ENCODE measurements at regions not wholly inside any gene's neighbourhood (a gene's known extent, or its start where the extent isn't known, plus 50 kb on each side); places are given as distances from the start of the nearest gene placed in this dataset.

DNA sequence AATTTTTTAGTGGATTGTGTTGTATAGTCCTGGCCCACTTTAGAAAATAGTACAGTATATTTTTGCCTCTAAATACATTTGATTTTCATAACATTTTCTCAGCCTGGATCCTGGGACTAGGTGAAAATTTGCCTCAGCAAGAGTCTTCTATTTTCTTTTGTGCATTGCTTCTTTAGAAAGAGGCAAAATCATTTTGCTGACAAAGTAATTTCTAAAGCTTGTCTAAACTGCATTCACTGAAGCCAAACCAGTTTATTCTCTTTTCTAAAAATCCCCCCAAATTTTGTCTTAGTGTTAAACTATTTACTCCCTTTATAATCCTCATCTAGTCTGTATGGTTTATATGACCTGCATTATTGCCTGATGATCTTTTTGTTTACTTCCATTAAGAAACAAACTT lies 326.3 kb downstream of the C4orf33 start:
- DNase-seq: no peak

DNA sequence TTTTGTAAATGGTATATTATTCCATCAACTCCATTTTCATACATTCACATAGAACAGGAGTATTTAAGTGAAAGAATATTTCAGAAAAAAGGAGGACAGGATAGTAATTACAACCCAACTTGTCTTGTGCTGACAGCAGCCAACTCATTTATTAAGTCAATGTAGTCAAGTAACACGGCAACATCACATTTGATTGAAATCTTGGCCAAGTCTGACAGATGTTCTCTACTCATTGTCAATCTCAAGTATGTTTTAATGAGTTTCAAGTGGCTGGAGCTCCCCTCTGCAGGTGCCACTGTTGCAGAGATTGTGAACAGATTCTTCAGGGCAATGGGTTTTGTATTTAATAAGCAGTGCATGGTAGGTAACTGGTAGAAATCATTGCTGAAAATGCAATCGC lies 332.5 kb downstream of the C4orf33 start:
- DNase-seq: no peak

- no peak for DNase-seq
Observed at GRCh38 chr4:129429581-129430320, 333.8 kb downstream of the C4orf33 start.

DNA sequence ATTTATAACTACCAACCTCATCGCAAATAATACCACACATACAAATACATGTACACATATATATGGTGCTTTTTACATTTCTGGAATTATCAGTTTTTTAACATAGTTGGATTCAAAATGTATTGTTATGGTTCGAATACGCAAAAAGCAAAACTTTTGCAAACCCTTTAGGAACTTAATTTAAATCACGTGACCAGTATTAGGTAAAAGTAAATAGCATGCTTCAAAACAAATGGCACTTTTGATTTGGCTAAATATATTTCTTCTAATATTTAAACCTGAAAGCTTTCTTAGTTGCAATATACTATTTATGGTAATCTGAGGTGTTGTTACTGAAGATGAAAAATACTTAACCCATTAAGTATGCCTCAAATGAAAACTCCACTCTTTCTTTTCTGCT lies 341.4 kb downstream of the C4orf33 start:
- no peak for DNase-seq

DNA sequence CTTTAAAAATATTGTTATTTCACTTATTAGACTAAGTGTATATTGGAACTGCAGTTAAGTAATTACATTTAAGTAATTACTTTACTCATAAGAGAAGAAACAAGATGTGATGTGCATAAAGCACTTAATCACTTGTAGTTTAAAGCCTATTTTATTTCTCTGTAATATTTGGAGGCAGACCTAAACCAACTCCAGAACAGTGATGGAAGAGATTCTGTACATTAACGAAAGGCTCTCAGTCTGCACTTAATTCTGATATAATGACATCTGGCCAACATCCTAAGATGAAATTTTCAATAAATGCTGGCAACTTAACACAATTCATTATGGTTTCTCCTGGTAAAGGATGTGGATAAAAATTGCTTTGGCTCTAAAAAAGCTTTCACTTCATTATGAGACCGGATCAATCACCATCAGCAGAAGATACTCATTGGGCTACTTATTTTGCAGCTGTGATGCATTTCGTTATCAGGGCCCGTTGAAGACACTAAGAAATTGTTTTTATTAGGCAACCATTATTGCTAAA lies 342.6 kb downstream of the C4orf33 start:
- DNase-seq: no peak

DNA sequence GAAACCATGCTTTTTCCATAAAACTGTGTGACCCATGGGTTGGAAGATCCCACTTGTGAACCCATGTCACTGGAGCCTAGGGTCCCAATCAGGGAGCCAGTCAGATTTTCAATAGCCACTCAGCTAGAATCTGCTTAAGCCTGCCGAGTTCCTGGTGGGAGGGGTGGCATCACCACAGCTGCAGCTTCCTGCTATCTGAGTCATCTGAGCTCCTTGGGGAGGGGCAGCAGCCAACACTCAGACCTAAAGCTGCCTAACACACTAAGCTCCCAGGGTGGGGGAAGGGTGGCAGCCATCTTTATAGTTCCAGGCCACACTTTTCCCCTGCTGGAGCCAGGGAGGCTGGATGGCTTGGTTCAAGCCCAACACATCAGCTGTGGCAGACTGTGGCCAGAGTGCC lies 350.1 kb downstream of the C4orf33 start:
- DNase-seq: no peak

- no peak for DNase-seq
Observed at GRCh38 chr4:129453524-129454200, 357.7 kb downstream of the C4orf33 start.

DNA sequence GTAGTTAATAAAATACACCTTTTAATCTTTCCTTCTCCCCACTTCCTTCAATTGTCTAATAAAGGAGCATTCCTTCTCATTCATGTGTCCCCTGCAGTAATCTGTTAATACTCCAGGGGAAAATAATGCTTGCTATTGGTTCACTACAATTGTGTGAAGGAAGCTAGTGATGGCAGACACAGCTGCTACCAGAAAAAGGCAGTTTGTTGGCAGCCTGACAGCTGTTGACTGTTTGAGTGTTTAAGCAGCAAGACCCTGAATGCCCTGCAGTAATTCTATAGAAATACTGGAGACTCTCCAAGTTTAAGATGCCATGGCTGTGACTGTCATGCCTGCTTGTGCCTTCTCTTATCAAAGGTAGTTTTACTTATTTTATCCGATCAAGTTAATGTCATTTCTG lies 359.5 kb downstream of the C4orf33 start:
- peak; percentile 17 to 72 for DNase-seq

DNA sequence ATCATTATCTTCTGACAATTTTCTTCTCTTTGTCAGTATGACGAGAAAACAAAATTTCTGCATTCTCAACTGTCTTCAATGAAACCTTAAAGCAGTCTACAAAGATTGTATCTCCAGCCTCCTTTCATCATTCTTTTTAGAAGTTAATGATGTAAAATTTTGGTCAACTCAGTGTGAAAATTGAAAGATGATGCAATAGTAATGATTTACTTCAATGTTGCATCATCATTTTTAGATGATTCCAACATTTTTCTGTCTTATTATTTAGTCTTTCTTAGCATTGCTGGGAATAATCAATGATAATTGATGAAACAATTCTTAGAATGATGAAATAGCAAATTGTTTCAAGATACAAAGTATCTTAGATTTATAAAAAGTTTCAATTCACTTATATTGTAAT lies 372.7 kb downstream of the C4orf33 start:
- no peak for DNase-seq

DNA sequence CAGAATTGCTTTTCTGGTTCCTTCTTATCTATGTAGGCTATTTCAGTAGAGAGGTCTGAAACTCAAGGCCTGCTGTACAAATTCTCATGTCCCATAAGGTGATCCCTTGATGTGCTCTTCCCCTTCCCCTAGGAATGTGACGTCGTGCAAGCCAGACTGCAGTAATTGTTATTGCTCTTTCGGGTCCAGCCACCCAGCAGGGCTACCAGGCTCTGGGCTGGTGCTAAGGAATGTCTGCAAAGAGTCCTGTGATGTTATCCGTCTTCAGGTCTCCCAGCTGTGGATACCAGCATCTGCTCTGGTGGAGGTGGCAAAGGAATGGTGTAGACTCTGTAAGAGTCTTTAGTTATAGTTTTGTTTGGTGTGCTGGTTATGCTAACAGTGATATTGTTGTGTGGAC lies 378.7 kb downstream of the C4orf33 start:
- no peak for DNase-seq

- no peak for DNase-seq
Observed at GRCh38 chr4:129481107-129481506, 385.2 kb downstream of the C4orf33 start.

DNA sequence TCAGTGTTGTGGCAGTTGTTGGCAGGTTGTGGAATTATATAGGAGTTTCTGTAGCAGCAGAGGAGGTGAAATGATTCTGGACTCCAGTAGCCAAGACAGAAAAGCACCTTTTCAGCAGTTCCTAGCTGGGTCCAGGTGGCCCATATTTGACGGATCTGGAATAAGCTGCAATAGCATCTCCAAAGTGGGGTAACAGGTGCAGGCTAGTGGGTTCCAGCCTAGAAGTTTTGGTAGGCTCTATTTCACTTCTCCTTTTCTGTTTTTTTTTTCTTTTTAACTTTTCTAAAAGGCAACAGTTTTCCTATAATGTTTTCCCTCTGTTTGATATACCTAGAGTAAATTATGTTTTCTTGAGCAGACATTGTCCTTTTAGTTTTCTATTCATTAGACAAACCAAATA lies 392.5 kb downstream of the C4orf33 start:
- DNase-seq: no peak

DNA sequence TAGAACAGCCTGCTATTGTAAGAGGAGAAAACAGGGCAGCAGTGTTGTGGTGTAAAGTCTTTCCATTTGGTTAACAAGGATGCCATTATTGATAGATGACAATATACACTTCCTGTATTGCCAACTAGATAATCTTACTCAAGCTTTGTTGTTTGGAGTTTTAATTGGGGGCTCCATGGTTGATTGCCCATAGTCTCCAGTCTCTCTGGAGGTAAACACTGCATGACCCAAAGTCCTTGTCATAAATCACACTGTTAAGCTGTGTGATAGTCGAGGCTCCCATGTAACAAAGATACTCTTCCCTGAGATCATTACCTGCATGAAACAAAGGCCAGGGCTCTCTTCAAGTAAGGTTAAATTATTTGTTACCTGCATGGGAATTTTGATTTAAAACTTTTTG lies 394.6 kb downstream of the C4orf33 start:
- DNase-seq: no peak

GRCh38 chr4:129498626-129499025 lies 402.7 kb downstream of the C4orf33 start:
- no peak for DNase-seq

DNA sequence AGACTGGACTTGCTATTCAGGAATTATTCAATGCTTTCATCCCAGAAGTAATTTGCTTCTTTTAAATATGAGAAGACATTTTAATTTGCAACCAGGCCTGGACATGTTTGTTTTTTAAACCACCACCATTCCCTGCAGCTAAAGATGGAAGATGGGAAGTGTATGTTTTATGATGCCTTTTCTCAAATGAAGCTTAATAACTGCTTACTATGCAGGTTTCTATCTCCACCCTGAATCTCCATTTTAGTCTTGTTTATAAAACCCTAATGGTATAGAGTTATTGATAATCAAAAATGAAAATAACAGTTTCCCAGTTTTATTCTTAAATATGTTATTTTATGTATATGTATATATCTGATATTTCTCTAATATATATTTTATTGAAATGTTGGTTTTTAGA lies 418.9 kb downstream of the C4orf33 start:
- DNase-seq: no peak

- no peak for DNase-seq
Observed at GRCh38 chr4:129515356-129515755, 419.4 kb downstream of the C4orf33 start.

GRCh38 chr4:129526812-129527211 lies 430.9 kb downstream of the C4orf33 start:
- no peak for DNase-seq

GRCh38 chr4:129531253-129531652 lies 435.3 kb downstream of the C4orf33 start:
- DNase-seq: no peak

GRCh38 chr4:129532573-129532972 lies 436.6 kb downstream of the C4orf33 start:
- no peak for DNase-seq

DNA sequence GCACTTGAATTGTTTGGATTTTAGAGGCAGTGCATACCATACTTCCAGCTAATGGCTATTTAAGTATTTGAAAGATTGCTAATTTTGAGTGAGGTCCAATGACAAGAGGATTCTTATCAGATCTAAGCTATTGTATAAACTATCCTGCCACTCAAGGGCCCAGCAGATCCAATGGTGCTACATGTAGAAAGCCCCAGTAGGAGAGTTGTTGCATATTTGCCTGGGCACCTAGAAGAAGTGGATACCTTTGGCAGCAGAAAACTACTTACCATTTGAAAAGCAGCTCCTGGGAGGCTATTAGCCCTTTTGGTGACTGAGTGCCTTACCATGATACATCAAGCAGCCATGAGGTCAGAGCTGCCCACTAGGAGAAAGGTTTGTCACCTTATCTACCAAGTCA lies 447.3 kb downstream of the C4orf33 start:
- DNase-seq: no peak

- DNase-seq: no peak
Observed at GRCh38 chr4:129545599-129546278, 449.8 kb downstream of the C4orf33 start.

GRCh38 chr4:129546531-129546930 lies 450.6 kb downstream of the C4orf33 start:
- DNase-seq: no peak

GRCh38 chr4:129550281-129550785 lies 454.4 kb downstream of the C4orf33 start:
- no peak for DNase-seq

GRCh38 chr4:129561280-129561679 lies 465.3 kb downstream of the C4orf33 start:
- no peak for DNase-seq
